Neutrophil (primary cell): ENCODE measurements at regions not wholly inside any gene's neighbourhood (a gene's known extent, or its start where the extent isn't known, plus 50 kb on each side); places are given as distances from the start of the nearest gene placed in this dataset.
"Not testable (repeated sequence)": the region's sequence is repeated elsewhere in the genome, so short reads cannot be mapped to it uniquely, and the experiment has no call there.

Experiments
- H3K27ac ChIP-seq: fragments of 200-600 bp; sonication (generic); 2 replicates; pipeline ENCODE4 v1.5.1; 2016; ENCODE audit warnings: mild to moderate bottlenecking, moderate library complexity
- H3K27me3 ChIP-seq: fragments of 200-600 bp; sonication (generic); 2 replicates; pipeline ENCODE4 v1.6.0; 2016; ENCODE audit warnings: mild to moderate bottlenecking
- H3K36me3 ChIP-seq: fragments of 200-600 bp; sonication (generic); 2 replicates; pipeline ENCODE4 v1.5.1; 2017
- H3K4me1 ChIP-seq, 2 experiments: fragments of 200-600 bp in 1 of 2; sonication (generic) in 1 of 2; 1 replicate in 1 of 2; 2 replicates in 1 of 2; pipeline versions ENCODE4 v1.5.1 to v1.6.1; 2013 to 2016; ENCODE audit warnings: low read depth in 1 of 2, low read length in 1 of 2, mild to moderate bottlenecking in 1 of 2, moderate library complexity in 1 of 2; ENCODE audit not compliant: control insufficient read depth in 1 of 2, insufficient read depth in 1 of 2
- H3K4me3 ChIP-seq, 2 experiments: fragments of 200-600 bp in 1 of 2; sonication (generic) in 1 of 2; 1 replicate in 1 of 2; 2 replicates in 1 of 2; pipeline ENCODE4 v1.5.1; 2013 to 2016; ENCODE audit warnings: low read depth in 1 of 2, low read length in 1 of 2, mild to moderate bottlenecking in 1 of 2, moderate library complexity in 1 of 2
- H3K9me3 ChIP-seq: fragments of 200-600 bp; sonication (generic); 2 replicates; pipeline ENCODE4 v1.5.1; 2016
- CTCF ChIP-seq: fragments of 200-600 bp; sonication (generic); IDR thresholded peaks from 2 replicates; pipeline ENCODE4 v1.5.1; 2016; ENCODE audit warnings: antibody characterized with exemption

- Histone ChIP-seq H3K27me3 (no peaks in the 10 kb centered on the region), H3K36me3 (no peaks in the 10 kb centered on the region), H3K4me1 (no peaks in the 10 kb centered on the region), H3K4me3 (no peak overlapping the region), H3K27ac (no peak overlapping the region), H3K9me3 (no peaks in the 10 kb centered on the region)
- TF ChIP-seq CTCF = no peak
These were observed 626.6 kb upstream of the CITED2 start for GRCh38 chr6:140001005-140001404.

GRCh38 chr6:139999661-140000060, 625.2 kb upstream of the CITED2 start:
- not testable (repeated sequence) for H3K27ac ChIP-seq, H3K4me3 ChIP-seq, H3K9me3 ChIP-seq, H3K4me1 ChIP-seq, H3K27me3 ChIP-seq, H3K36me3 ChIP-seq

- not testable (repeated sequence) for H3K36me3 ChIP-seq, H3K4me3 ChIP-seq, H3K9me3 ChIP-seq, H3K27ac ChIP-seq, H3K27me3 ChIP-seq, H3K4me1 ChIP-seq
These were observed 624.0 kb upstream of the CITED2 start for GRCh38 chr6:139998478-139998877.

GRCh38 chr6:139996253-139996834, 621.9 kb upstream of the CITED2 start:
- Histone ChIP-seq H3K4me3 (no peak overlapping the region), H3K9me3 (no peaks in the 10 kb centered on the region), H3K4me1 (no peaks in the 10 kb centered on the region), H3K27ac (no peak overlapping the region), H3K27me3 (no peaks in the 10 kb centered on the region), H3K36me3 (no peaks in the 10 kb centered on the region)
- no peak for TF ChIP-seq CTCF

GRCh38 chr6:139994998-139995397, 620.5 kb upstream of the CITED2 start:
- H3K9me3 ChIP-seq = no peaks in the 10 kb centered on the region
- no peaks in the 10 kb centered on the region for H3K4me1 ChIP-seq
- H3K4me3 ChIP-seq = no peak overlapping the region
- TF ChIP-seq CTCF = no peak
- H3K27ac ChIP-seq = no peak overlapping the region
- H3K36me3 ChIP-seq = no peaks in the 10 kb centered on the region
- no peaks in the 10 kb centered on the region for H3K27me3 ChIP-seq

GRCh38 chr6:139990856-139991465, 616.5 kb upstream of the CITED2 start:
- Histone ChIP-seq H3K4me1 (no peaks in the 10 kb centered on the region), H3K27me3 (no peaks in the 10 kb centered on the region), H3K27ac (no peak overlapping the region), H3K36me3 (no peaks in the 10 kb centered on the region), H3K9me3 (no peaks in the 10 kb centered on the region), H3K4me3 (no peak overlapping the region)
- TF ChIP-seq CTCF = no peak
